HG03135 (cell line): ENCODE measurements at regions not wholly inside any gene's neighbourhood (a gene's known extent, or its start where the extent isn't known, plus 50 kb on each side); places are given as distances from the start of the nearest gene placed in this dataset.

Source experiments
- ATAC-seq: cut with Tn5 transposase; IDR thresholded peaks from one replicate; pipeline ENCODE4 v1.9.1; 2021; ENCODE audit warnings: mild to moderate bottlenecking, moderate library complexity; ENCODE audit not compliant: unreplicated experiment

- no peak for ATAC-seq
Measured at GRCh38 chr9:108178318-108178717, 677.5 kb downstream of the ACTL7B start.

GRCh38 chr9:108168236-108168850, 678.8 kb upstream of the KLF4 start:
- ATAC-seq, result no peak

DNA sequence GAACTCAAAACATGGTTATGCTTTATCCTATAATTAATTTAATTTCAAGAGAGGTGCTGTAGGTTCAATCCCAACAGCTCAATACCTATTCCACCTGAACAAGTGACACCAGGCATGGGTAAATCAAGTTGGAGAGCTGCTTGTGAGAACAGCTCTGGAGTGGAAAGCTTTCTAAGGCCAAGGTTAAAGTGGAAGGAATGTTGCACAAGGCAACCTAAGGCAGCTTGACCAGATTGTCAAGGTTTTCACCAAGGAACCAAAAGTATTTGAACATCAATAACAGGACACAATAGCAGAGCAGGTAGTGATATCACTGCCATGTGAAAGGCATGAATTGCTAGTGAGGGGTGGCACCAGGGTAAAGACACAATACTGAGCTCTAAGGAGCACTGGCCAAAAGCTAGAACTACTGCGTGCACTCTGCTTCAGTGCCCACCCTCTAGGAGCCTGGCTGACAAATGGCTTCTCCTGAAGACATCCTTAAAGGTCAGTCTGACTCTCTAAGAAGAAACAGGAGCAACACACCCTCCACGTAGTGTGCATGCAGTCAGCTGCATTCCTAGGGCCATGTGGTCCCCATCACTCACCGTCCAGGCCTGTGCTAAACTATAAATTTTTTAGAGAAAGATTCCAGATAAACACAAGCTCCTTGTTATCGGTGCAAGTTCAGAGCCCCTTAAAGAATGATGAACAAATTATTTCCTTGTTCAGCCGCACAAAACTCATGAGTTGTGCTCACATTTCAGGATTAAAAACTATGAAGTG, 677.7 kb upstream of the KLF4 start:
- ATAC-seq, result no peak

GRCh38 chr9:108166519-108166918, 677.0 kb upstream of the KLF4 start:
- ATAC-seq, result no peak

- no peak for ATAC-seq
Measured at GRCh38 chr9:108163321-108164005, 673.9 kb upstream of the KLF4 start.

GRCh38 chr9:108162664-108163063, 673.1 kb upstream of the KLF4 start:
- no peak for ATAC-seq

GRCh38 chr9:108161503-108161902, 671.9 kb upstream of the KLF4 start:
- ATAC-seq, result no peak

DNA sequence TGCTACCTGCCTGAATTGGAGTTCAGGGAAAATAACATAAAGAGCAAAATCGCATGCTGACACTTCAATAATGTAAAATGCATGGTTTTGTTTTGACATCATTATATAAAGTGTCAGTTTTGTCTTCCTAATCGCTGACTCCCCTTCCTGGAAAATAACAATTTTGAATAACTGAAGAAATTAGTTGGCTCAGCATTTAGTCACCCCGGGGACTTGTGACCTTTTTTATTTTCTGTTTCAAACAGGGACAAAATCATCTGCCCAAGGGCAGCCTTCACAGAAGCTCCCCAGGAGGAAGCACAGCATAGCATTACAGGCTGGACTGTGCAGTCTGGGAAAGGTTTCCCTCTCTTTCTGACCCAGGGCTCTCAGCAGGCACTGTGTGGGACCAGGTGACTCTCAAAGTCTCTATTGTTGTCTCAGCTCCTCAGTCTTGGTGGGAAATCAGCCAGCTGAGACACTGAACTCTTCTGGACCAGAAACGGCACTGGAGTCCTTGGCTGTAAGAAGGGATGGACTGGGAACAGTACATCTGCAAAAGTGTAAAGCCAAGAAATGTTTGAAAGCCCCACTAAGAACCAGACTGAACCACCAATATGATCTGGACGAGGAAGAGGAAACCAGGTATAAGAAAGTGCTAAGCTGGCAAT, 671.3 kb upstream of the KLF4 start:
- no peak for ATAC-seq

DNA sequence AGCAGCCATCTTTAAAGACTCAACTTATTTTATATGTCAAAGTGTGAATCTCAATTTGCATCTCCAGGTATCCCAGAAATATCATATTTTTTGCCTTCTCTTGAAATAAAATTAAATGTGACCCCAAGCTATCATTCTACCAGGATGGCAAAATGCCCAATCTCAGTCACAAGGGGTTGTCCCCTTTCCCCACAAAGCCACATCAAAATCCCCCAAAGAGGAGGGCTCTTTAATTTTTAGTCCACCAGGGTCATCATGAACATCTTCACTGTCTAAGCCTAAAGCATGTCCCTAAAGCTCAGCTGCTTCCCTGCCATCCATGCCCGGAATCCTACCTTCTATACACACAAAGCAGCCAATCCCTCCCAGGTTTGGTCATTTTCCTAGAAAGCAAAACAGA, 670.5 kb upstream of the KLF4 start:
- no peak for ATAC-seq

DNA sequence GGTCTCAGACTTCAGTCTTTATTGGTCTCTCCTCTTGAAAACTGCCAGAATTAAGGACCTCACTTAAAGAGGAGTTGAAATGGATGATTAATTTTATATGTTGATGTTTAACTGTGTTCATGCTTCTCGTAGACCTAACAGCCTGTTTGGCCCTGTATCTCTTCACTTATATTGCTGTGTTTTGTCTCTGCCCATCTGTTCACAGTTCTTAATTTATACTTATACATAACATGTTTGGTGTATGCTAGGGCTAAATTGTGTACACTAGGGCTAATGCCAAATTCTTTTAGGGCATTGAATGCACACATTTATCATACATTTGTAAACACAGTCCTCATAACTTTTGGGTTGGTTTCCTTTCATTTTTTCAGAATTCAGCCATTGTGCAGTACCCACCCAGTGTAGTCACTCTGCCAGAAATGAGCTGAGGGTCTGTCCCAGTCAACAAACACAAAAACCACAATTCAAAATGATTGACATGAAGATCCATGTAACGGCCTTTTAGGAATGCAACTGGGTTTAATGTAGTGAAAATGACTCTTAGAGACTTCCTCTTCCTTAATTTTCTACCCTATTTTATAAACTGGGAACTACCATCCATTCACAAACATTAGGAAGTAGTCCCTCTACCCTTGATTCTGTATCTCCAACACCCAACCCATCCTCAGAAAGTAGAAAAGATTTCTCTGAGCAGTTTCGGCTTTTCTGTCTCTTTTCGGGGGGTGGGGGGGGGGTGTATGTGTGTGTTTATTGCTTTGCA, 668.8 kb upstream of the KLF4 start:
- ATAC-seq, result no peak

GRCh38 chr9:108156270-108156998, 666.9 kb upstream of the KLF4 start:
- no peak for ATAC-seq

DNA sequence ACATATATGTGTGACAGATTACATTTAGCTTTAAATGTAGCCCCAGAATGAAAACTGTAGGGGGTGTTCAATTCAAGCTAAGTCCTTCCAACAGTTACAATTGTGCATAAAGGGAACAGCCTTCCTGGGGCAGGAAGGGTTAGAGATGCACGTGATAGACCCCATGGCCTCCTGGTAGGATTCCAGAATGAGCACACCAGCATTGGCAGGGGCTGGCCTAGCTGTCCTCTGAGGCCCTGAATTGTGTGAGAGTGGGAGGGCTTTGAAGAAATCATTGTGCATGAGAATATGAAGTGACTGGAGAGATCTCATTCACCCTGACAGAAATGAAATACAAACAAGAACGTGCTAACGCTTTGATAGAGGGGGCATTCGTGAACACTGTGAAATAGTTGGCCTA, 663.8 kb upstream of the KLF4 start:
- no peak for ATAC-seq

DNA sequence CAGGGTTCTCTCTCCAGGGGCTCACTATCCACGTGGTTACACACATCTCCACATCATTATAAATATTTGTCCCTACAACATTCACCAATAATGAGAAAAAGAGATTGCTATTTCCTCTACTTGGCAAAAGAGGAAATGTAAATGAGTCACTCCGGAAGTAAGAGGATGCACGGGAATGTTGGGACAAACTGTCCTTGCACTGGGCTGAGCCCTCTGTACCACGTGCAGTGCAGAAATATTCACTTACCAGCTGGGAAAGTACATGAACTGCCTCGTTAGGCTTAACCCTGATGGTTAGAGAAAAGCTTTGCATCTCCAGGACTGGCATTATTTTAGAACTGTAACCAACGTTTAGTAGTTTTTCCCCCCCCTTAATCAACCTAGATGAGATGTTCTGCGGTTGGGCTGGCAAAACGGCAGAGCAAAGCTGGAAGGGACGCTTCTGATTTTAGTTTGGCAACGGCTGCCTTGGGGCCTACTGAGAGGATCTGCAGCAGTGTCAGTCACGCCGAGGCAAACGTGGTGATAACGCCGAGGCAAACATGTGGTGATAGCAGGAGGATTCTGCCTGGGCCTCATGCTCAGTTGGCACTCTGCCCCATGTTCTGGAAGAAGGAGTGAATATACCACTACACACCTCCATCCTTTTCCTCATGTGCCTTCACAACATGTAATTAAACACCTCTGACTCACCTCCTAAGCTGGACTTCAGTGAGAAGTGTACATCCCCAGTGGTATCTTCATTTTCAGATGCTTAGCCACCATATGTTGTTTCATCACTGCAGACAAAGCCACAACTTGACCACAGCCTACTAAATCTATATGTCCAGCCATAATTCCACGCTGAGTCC, 661.4 kb upstream of the KLF4 start:
- no peak for ATAC-seq

GRCh38 chr9:108149326-108149725, 659.8 kb upstream of the KLF4 start:
- no peak for ATAC-seq

- ATAC-seq, result no peak
Measured at GRCh38 chr9:108142504-108143201, 653.1 kb upstream of the KLF4 start.

DNA sequence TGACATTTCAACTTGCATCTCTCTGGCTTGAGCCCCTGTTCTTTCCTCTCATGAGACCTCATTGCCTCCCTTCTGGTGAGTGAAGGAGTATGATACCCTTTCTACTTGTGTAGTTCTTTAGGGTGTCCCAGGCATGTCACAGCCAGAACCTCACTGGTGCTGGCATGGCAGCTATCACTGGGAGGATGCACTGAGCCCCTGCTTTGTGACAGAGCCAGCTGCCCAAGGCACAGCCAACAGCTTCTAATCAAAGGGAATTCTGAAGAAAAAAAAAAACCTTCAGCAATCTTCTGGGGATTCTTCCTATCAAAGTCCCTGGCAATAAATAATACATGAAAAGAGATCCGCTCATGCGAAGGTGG, 652.6 kb upstream of the KLF4 start:
- no peak for ATAC-seq

DNA sequence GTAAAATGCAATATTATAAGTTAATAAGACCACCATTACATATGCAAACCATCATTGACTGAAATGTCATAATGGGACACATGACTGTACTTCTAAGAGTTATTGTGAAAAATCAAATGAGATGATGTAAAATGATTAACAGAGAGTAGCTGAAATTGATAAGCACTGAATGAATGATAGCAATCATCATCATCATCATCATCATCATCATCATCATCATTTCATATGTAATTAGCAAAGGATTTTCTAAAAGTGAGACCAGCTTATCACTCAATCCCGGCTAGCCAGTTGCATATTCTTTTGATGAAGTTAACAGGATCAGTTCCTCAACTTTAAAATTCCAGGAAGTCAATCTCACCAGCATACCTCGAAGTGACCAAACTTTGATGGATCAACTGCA, 650.3 kb upstream of the KLF4 start:
- ATAC-seq, result no peak

DNA sequence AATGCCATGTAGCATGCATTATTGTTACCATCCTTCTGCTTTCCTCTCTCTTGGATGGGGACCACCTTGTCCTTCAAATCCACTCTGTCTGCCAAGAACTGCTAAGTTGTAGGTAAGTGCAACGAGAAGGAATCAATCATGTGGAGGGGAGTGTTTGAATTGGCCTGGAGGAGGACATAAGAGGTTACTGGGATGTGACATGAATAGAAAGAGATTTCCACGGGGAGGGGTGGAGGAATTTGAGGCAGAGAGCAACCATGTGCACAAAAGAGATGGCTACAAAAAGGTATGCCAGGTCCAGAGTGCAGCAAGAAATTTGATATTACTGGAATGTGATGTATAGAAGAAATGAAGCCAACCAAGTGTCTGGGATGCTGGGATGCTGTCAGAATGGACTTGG, 648.9 kb upstream of the KLF4 start:
- ATAC-seq, result no peak

DNA sequence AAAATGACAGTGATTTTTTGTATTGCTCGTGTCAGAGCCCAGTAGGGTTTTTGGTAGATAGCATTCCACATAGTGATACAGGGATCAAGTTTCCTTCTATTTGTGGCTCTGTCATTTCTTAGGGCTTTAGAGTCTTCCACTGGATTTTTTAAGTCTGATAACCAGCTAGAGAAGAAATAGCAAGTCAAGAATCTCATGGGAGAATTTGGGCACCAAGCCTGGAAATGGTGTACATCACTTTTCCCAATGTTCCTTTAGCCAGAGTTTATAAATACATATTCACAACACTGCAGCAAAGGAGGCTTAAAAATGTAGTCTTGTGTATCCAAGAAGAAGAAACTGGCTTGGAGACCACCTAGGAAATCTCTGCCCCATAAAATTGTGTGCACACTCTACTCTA, 647.1 kb upstream of the KLF4 start:
- ATAC-seq, result no peak
